ENCODE measurements at regions not wholly inside any gene's neighbourhood (a gene's known extent, or its start where the extent isn't known, plus 50 kb on each side); places are given as distances from the start of the nearest gene placed in this dataset.

DNA sequence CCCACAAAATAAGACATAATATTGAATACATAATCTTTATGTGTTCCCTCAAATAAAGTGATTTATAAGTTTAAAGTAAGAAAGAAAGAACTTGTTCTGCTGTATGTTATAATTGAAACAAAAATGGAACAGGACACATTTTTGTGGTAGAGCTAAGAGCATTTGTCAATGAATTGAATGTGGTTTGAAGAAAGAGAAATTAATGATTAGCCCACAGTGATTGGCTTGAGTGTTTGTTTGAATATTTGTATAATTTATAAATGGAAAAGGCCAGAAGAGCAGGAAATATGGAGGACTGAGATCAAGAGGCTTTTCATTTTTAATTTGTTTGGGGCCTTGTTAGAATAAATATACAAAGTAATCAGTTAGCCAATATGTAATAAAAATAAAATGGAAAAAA is 395.1 kb upstream of the CDH19 start:
- no peak for TF ChIP-seq POLR2AphosphoS5 (IDR thresholded peaks at IDR 0.05; ENCODE audit: low read depth, low read length)
- TF ChIP-seq, protein P1, sequence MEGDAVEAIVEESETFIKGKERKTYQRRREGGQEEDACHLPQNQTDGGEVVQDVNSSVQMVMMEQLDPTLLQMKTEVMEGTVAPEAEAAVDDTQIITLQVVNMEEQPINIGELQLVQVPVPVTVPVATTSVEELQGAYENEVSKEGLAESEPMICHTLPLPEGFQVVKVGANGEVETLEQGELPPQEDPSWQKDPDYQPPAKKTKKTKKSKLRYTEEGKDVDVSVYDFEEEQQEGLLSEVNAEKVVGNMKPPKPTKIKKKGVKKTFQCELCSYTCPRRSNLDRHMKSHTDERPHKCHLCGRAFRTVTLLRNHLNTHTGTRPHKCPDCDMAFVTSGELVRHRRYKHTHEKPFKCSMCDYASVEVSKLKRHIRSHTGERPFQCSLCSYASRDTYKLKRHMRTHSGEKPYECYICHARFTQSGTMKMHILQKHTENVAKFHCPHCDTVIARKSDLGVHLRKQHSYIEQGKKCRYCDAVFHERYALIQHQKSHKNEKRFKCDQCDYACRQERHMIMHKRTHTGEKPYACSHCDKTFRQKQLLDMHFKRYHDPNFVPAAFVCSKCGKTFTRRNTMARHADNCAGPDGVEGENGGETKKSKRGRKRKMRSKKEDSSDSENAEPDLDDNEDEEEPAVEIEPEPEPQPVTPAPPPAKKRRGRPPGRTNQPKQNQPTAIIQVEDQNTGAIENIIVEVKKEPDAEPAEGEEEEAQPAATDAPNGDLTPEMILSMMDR (IDR thresholded peaks at IDR 0.05 in 2 of 3, conservative IDR thresholded peaks at IDR 0.05 in 1 of 3; ENCODE audit: borderline replicate concordance in 1 of 3, insufficient read depth in 1 of 3, low read depth in 2 of 3, low read length in 2 of 3): no peak
- no peak for TF ChIP-seq TCF7L2 (IDR thresholded peaks at IDR 0.05; ENCODE audit: borderline replicate concordance, extremely low read depth, insufficient read depth, insufficient read length)
- TF ChIP-seq ZNF274 (IDR thresholded peaks at IDR 0.05; ENCODE audit: low read depth, low read length): no peak
- no peak for TF ChIP-seq POLR2A (IDR thresholded peaks at IDR 0.05; ENCODE audit: borderline replicate concordance, extremely low read depth, insufficient read depth, insufficient read length)

All from HCT116 (cell line).